ELF-1 (cell line): ENCODE measurements at regions not wholly inside any gene's neighbourhood (a gene's known extent, or its start where the extent isn't known, plus 50 kb on each side); places are given as distances from the start of the nearest gene placed in this dataset.

Source experiments
- DNase-seq: peaks from one replicate; pipeline ENCODE4 v3.0.0-alpha.2; 2016; ENCODE audit warnings: low read depth, low spot score

- no peak for DNase-seq
Measured at GRCh38 chr19:28486473-28486872, 726.5 kb downstream of the UQCRFS1 start.

DNA sequence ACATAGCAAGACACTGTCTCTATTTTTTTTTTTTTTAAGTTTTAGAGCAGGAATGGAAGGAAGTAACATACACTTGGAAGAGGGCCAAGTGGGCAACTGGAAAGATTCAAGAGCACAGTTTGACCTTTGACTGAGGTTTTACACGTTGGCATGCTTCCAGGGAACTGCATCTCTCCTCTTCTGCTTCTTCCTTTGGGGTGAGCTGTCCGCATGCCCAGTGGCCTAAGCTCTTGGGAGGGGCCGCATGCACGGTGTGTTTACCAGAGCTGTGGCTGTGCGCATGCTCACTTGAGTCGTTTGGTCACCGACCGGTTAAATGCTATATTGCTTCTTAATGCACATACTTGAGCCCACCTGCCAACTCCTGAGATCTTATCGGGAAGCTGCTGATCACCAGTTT, 727.7 kb downstream of the UQCRFS1 start:
- no peak for DNase-seq

GRCh38 chr19:28483197-28483596, 729.8 kb downstream of the UQCRFS1 start:
- DNase-seq = no peak

DNA sequence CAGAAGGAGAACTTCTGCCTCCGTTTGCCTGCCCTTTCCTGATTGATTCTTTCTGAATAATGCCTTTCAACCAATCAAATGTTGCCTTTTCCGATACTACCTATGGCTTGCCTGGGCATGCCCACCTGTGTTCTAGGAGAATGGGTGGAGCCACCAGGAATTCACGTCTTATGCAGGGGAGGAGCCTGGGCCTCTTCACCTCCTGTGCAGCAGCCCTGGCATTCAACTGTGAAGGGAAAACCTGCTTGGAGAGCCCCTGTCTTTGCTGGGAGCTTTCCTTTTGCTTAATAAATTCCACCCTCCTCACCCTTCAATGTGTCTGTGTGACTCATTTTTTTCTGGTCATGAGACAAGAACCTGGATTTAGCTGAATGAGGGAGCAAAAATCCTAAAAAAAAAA, 730.7 kb downstream of the UQCRFS1 start:
- peak; percentile 64 for DNase-seq

DNA sequence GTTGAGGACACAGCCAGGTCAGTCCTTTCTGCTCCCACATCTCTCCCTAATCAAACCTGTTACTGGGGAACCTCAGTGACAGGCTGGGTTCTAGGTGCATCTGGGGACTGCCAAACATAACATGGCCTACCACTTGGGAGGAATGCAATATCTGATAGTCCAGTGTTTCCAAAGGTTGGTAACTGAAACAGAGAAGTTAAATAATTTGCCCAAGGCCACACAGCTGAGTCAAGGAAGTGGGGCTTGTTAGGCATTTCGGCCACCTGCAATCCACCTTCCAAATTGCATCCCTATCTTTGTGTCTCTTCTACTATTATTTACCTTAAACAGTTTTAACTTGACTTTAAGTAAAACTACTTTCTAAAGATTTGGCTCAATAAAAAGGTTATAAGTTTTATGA, 731.3 kb downstream of the UQCRFS1 start:
- DNase-seq = no peak

GRCh38 chr19:28475525-28475924, 737.4 kb downstream of the UQCRFS1 start:
- no peak for DNase-seq

DNA sequence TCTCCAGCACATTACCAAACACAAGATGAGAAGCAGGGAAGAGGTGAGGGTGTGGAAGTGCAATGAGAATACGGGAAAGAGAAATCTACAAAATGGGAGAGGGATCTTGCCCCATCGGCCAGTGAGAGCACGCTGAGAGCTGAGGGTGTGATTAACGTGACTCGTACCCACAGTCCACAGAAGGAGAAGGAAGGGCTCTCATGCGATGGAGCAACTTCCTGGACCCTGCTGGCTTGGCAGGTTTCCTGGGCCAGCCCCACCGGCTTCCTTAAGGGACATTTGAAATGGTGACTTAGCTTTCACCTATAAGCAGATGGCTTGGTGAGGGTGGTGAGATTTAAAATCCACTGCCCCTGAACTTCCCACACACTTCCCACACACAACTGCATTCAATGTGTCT, 740.1 kb downstream of the UQCRFS1 start:
- DNase-seq = no peak

- no peak for DNase-seq
Measured at GRCh38 chr19:28471731-28472510, 741.0 kb downstream of the UQCRFS1 start.

DNA sequence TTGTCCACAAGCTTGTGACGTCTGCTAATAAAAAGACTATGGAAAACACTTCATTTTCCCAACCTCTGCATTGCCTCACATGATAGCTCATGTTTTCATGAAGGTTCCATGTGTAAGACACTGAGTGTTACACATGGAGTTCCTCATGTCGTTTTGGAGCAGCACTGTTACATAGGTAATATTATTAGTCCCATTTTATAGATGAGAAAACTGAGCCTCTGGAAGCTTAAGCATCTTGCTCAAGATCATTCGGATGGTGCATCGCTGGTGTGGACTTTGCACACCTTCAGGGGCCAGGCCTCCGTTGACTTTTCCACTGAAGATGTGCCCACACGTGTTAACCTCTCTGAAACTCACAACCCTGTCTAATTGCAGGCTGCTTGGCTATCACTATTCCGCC, 743.4 kb downstream of the UQCRFS1 start:
- DNase-seq = no peak

DNA sequence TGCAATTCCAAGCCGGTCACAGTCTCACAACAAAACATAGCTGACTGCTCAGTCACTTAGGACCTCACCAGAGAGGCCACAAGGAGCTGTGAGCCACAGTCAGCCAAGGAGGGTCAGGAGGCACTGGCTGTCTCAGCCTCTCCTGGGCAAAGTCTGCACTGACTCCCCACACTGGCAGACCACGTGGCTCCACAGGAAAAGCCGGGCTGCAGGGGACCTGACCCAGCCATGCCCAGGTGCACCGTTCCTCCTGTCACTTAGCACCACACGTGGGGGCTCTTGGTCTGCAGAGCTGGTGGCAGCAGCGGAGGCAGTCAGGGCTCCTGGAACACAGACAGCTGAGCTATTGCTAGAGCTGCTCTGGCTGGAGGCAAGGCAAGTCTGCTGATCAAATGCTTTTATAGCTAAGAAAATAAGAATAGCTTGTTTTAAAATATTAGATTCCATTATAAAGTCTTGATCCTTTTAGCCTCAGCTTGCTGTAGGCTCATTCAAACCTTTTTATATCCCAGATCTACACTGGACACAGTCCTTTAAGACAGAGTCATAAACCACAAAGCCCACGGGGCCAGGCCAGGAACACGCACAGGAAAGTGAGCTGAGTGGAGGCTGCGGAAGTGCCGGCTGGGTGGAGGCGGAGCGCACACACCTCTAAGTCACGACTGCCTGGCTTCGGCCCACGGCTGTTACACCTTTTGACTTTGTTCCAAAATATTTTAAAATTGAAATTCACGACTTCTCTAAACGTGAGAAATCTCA, 744.1 kb downstream of the UQCRFS1 start:
- no peak for DNase-seq

- DNase-seq = peak; percentile 71
Measured at GRCh38 chr19:28466107-28467045, 746.6 kb downstream of the UQCRFS1 start.

DNA sequence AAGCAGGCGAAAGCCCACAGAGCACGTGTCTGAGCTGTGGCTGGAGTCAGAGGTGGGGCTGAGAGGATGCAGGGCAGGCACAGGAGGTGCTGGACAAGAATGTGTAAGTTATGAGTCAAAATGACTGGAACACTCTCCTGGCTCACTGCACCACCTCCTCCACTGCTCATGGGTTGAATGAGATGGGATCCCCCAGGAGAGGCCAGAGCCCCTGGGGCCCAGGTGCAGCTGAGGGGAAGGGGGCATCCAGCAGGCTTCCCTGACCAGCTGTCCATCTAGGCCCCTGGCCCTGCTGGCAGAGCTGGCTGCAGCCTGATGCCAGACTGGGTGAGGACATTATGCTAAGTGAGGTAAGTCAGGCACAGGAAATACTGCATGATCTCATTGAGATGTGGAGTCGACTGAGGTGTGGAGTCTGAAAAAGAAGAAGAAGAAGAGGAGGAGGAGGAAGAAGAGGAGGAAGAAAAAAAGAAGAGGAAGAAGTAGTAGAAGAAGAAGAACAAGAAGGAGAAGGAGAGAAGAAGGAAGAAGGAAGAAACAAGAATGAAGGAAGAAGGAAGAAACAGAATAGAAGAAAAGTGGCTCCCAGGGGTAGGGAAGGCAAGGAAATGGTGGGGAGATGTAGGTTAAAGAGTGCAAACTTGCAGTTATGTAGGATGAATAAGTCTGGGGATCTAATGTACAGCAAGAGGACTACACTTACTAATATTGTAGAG, 747.4 kb downstream of the UQCRFS1 start:
- no peak for DNase-seq

- no peak for DNase-seq
Measured at GRCh38 chr19:28463493-28464053, 749.4 kb downstream of the UQCRFS1 start.

GRCh38 chr19:28457620-28458019, 755.3 kb downstream of the UQCRFS1 start:
- no peak for DNase-seq

DNA sequence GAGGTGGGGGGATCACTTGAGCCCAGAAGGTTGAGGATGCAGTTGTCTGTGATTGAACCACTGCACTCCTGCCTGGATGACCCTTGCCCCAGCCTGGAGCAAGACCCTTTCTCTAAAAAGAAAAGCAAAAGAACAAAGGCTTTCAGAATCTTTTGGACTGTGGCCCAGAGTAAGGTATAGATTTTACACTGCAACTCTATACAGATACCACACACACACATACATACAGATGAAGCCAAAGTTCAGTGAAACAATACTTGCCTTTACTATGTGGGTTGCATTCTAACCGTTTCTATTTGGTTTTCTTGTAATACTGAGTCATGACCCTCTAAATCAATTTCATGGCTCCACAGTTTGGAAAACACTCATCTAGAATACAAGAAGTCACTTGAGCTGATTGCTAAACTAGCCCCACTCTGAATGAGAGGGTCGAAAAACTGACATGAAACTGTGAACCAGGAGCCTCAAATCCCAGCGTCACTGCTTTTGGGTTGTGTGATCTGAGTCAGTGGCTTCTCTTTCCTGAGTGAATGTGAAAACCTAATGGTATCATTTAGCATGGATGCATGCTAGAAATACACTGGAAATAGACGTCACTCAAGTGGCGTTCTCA, 756.1 kb downstream of the UQCRFS1 start:
- no peak for DNase-seq

GRCh38 chr19:28456252-28456651, 756.7 kb downstream of the UQCRFS1 start:
- DNase-seq = peak; percentile 29

GRCh38 chr19:28454083-28454482, 758.9 kb downstream of the UQCRFS1 start:
- peak; percentile 30 for DNase-seq

GRCh38 chr19:28453420-28453819, 759.5 kb downstream of the UQCRFS1 start:
- DNase-seq = no peak

DNA sequence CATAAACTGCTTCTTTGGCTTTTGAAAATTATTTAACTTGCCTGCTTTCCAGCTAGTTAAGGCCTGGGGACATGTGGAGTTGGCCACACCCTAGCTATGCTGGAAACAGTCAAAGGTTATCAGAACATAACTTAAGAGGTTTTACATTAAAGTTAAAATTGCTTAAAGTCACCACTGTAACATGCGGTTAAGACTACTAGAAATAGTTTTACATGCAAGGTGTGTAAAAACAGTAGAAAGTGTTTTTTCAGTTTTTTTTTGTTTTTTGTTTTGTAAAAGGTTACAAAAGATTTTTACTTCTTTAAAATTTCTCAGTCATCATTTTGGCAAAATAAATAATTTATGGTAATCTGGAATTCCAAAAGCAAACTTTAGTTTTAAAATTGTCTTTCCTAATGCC, 763.1 kb downstream of the UQCRFS1 start:
- DNase-seq = no peak

- peak; percentile 89 for DNase-seq
Measured at GRCh38 chr19:28446511-28446910, 766.4 kb downstream of the UQCRFS1 start.

DNA sequence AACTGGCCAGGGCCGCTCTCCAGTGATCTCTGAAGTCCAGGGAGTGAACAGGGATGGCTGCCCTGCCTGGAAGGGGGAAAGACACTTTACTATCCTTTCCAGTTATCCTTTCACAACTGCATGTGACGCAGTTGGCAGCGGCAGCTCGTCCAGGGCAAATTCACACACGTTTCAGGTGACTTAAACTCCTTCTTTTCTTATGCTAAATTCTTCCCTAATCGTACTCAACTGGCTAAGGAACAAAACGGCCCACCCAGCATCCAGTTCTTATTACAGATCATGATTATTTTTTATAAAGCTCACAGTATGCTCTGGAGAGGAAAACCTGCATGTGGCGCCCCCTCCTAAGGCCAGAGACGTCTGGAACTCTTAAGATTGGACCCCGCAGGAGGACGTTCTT, 767.1 kb downstream of the UQCRFS1 start:
- DNase-seq = peak; percentile 57
